GM21619 (cell line): ENCODE measurements at regions not wholly inside any gene's neighbourhood (a gene's known extent, or its start where the extent isn't known, plus 50 kb on each side); places are given as distances from the start of the nearest gene placed in this dataset.
"Not testable (repeated sequence)": the region's sequence is repeated elsewhere in the genome, so short reads cannot be mapped to it uniquely, and the experiment has no call there.

Experiments
- ATAC-seq: cut with Tn5 transposase; IDR thresholded peaks from one replicate; pipeline ENCODE4 v1.9.1; 2021; ENCODE audit not compliant: unreplicated experiment

GRCh38 chr4:159410076-159410777 is 307.3 kb downstream of the RAPGEF2 start:
- no peak for ATAC-seq

GRCh38 chr4:159410891-159411290 is 308.0 kb downstream of the RAPGEF2 start:
- ATAC-seq, result no peak

GRCh38 chr4:159413306-159413943 is 310.5 kb downstream of the RAPGEF2 start:
- no peak for ATAC-seq

- no peak for ATAC-seq
Observed at GRCh38 chr4:159414305-159414704, 311.4 kb downstream of the RAPGEF2 start.

GRCh38 chr4:159416073-159416472 is 313.2 kb downstream of the RAPGEF2 start:
- ATAC-seq, result no peak

GRCh38 chr4:159416996-159417395 is 314.1 kb downstream of the RAPGEF2 start:
- ATAC-seq, result no peak

GRCh38 chr4:159420162-159421057 is 317.5 kb downstream of the RAPGEF2 start:
- ATAC-seq, result no peak

GRCh38 chr4:159421058-159421419 is 318.2 kb downstream of the RAPGEF2 start:
- ATAC-seq, result not testable (repeated sequence)

GRCh38 chr4:159422019-159422418 is 319.1 kb downstream of the RAPGEF2 start:
- no peak for ATAC-seq

- no peak for ATAC-seq
Observed at GRCh38 chr4:159422626-159423025, 319.7 kb downstream of the RAPGEF2 start.

GRCh38 chr4:159425737-159426305 is 322.9 kb downstream of the RAPGEF2 start:
- ATAC-seq, result no peak

GRCh38 chr4:159428293-159428692 is 325.4 kb downstream of the RAPGEF2 start:
- ATAC-seq, result no peak

GRCh38 chr4:159428975-159429692 is 326.3 kb downstream of the RAPGEF2 start:
- ATAC-seq, result no peak

- ATAC-seq, result no peak
Observed at GRCh38 chr4:159429693-159430035, 326.8 kb downstream of the RAPGEF2 start.

GRCh38 chr4:159430896-159431295 is 328.0 kb downstream of the RAPGEF2 start:
- ATAC-seq, result no peak

- ATAC-seq, result no peak
Observed at GRCh38 chr4:159432436-159432835, 329.6 kb downstream of the RAPGEF2 start.

GRCh38 chr4:159433337-159433736 is 330.5 kb downstream of the RAPGEF2 start:
- no peak for ATAC-seq

GRCh38 chr4:159434114-159434870 is 331.4 kb downstream of the RAPGEF2 start:
- ATAC-seq, result no peak

- no peak for ATAC-seq
Observed at GRCh38 chr4:159434871-159435241, 332.0 kb downstream of the RAPGEF2 start.

- ATAC-seq, result no peak
Observed at GRCh38 chr4:159435561-159436023, 332.7 kb downstream of the RAPGEF2 start.
